H1 (cell line): ENCODE measurements at regions not wholly inside any gene's neighbourhood (a gene's known extent, or its start where the extent isn't known, plus 50 kb on each side); places are given as distances from the start of the nearest gene placed in this dataset.

Experiments
- BCL11A ChIP-seq, 2 experiments: IDR thresholded peaks; one replicate each; pipeline ENCODE4 v1.6.1; 2011; ENCODE audit warnings: low read depth in 2 of 2, low read length in 2 of 2, mild to moderate bottlenecking in 2 of 2
- CHD1 ChIP-seq: IDR thresholded peaks from 2 replicates; pipeline ENCODE4 v1.6.1; 2012; ENCODE audit warnings: low read depth, low read length, improper control_type of control experiment
- CHD2 ChIP-seq: IDR thresholded peaks from 2 replicates; pipeline ENCODE4 v1.6.1; 2012; ENCODE audit warnings: low read length, improper control_type of control experiment
- HDAC2 ChIP-seq, 2 experiments: fragments of 300-600 bp in 1 of 2; sonication (generic) in 1 of 2; IDR thresholded peaks; 2 replicates each; pipeline ENCODE4 v1.6.1; 2011 to 2012; ENCODE audit warnings: low read depth in 2 of 2, low read length in 2 of 2, mild to moderate bottlenecking in 2 of 2, moderate library complexity in 2 of 2, borderline replicate concordance in 1 of 2, inconsistent platforms in 1 of 2

DNA sequence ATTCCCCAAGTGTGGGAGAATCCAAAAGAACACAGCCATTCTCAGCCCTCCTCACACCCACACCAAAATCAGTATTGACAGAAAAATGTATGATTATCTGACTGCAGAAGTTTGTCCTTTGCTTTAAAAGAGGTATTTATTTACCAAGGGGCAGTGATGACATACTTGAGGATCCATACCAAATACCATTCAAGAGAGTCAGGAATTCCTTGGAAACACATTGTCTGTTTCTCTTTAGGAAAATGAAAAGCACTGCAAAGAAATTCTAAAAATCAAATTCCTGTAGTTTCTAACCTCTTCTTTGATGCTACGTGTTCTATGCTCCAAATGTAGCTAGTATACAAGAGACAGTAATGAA, 509.6 kb upstream of the CXADR start (continued):
- TF ChIP-seq BCL11A (IDR thresholded peaks at IDR 0.05; ENCODE audit: low read depth in 2 of 2, low read length in 2 of 2): no peak
- no peak for TF ChIP-seq CHD1
- TF ChIP-seq HDAC2 (IDR thresholded peaks at IDR 0.05; ENCODE audit: borderline replicate concordance in 1 of 2, low read depth in 2 of 2, low read length in 2 of 2): no peak
- TF ChIP-seq CHD2: no peak
